GM19395 (cell line): ENCODE measurements at regions not wholly inside any gene's neighbourhood (a gene's known extent, or its start where the extent isn't known, plus 50 kb on each side); places are given as distances from the start of the nearest gene placed in this dataset.

Experiments
- ATAC-seq: cut with Tn5 transposase; IDR thresholded peaks from one replicate; pipeline ENCODE4 v1.9.1; 2021; ENCODE audit warnings: mild to moderate bottlenecking, moderate library complexity; ENCODE audit not compliant: unreplicated experiment

GRCh38 chr6:14645841-14646240, 528.3 kb downstream of the CD83 start:
- no peak for ATAC-seq

- no peak for ATAC-seq
Measured at GRCh38 chr6:14646371-14646770, 528.8 kb downstream of the CD83 start.

GRCh38 chr6:14647357-14647756, 529.8 kb downstream of the CD83 start:
- no peak for ATAC-seq

- no peak for ATAC-seq
Measured at GRCh38 chr6:14652536-14652935, 535.0 kb downstream of the CD83 start.

- no peak for ATAC-seq
Measured at GRCh38 chr6:14655201-14656061, 537.9 kb downstream of the CD83 start.

GRCh38 chr6:14656078-14656521, 538.5 kb downstream of the CD83 start:
- no peak for ATAC-seq

GRCh38 chr6:14656649-14657048, 539.1 kb downstream of the CD83 start:
- ATAC-seq: no peak

- ATAC-seq: no peak
Measured at GRCh38 chr6:14658030-14658429, 540.5 kb downstream of the CD83 start.

GRCh38 chr6:14658886-14659561, 541.5 kb downstream of the CD83 start:
- ATAC-seq: no peak

GRCh38 chr6:14659841-14660240, 542.3 kb downstream of the CD83 start:
- no peak for ATAC-seq

- peak; percentile 61 for ATAC-seq
Measured at GRCh38 chr6:14660806-14661579, 543.4 kb downstream of the CD83 start.

- ATAC-seq: no peak
Measured at GRCh38 chr6:14661691-14662090, 544.1 kb downstream of the CD83 start.

GRCh38 chr6:14664112-14664601, 546.6 kb downstream of the CD83 start:
- ATAC-seq: peak; percentile 68

- no peak for ATAC-seq
Measured at GRCh38 chr6:14664621-14665315, 547.2 kb downstream of the CD83 start.

GRCh38 chr6:14665827-14666724, 548.5 kb downstream of the CD83 start:
- ATAC-seq: no peak

- ATAC-seq: no peak
Measured at GRCh38 chr6:14670806-14671205, 553.2 kb downstream of the CD83 start.

GRCh38 chr6:14671261-14671681, 553.7 kb downstream of the CD83 start:
- no peak for ATAC-seq

GRCh38 chr6:14671937-14672336, 554.4 kb downstream of the CD83 start:
- no peak for ATAC-seq

- ATAC-seq: no peak
Measured at GRCh38 chr6:14673201-14673600, 555.6 kb downstream of the CD83 start.

- no peak for ATAC-seq
Measured at GRCh38 chr6:14674458-14674857, 556.9 kb downstream of the CD83 start.
